NCI-H345 treated with DMSO at 0.1 percent for 48 hours (cell line): ENCODE measurements at regions not wholly inside any gene's neighbourhood (a gene's known extent, or its start where the extent isn't known, plus 50 kb on each side); places are given as distances from the start of the nearest gene placed in this dataset.

Experiments used
- DNase-seq: peaks from one replicate; lab custom pipeline; 2025; ENCODE audit not compliant: unreplicated experiment; lab: John Stamatoyannopoulos, UW

GRCh38 chr3:182052332-182052731, 340.6 kb downstream of the SOX2 start:
- DNase-seq, result no peak

- DNase-seq, result no peak
These were observed 341.0 kb downstream of the SOX2 start for GRCh38 chr3:182052757-182053156.

GRCh38 chr3:182058488-182058887, 346.8 kb downstream of the SOX2 start:
- no peak for DNase-seq

- DNase-seq, result no peak
These were observed 352.0 kb downstream of the SOX2 start for GRCh38 chr3:182063742-182064141.

GRCh38 chr3:182067423-182067822, 355.7 kb downstream of the SOX2 start:
- DNase-seq, result no peak

GRCh38 chr3:182078316-182078715, 366.6 kb downstream of the SOX2 start:
- no peak for DNase-seq

GRCh38 chr3:182078929-182079328, 367.2 kb downstream of the SOX2 start:
- DNase-seq, result no peak

GRCh38 chr3:182081096-182081495, 369.4 kb downstream of the SOX2 start:
- DNase-seq, result no peak

GRCh38 chr3:182083112-182083511, 371.4 kb downstream of the SOX2 start:
- DNase-seq, result no peak

- peak; percentile 33 for DNase-seq
These were observed 381.0 kb downstream of the SOX2 start for GRCh38 chr3:182092662-182093262.

GRCh38 chr3:182094321-182094720, 382.6 kb downstream of the SOX2 start:
- DNase-seq, result no peak

- DNase-seq, result no peak
These were observed 393.2 kb downstream of the SOX2 start for GRCh38 chr3:182104881-182105280.

- no peak for DNase-seq
These were observed 394.1 kb downstream of the SOX2 start for GRCh38 chr3:182105875-182106274.

GRCh38 chr3:182108371-182108770, 396.6 kb downstream of the SOX2 start:
- DNase-seq, result no peak

- DNase-seq, result no peak
These were observed 400.2 kb downstream of the SOX2 start for GRCh38 chr3:182111967-182112366.

GRCh38 chr3:182115328-182116015, 403.7 kb downstream of the SOX2 start:
- no peak for DNase-seq

- no peak for DNase-seq
These were observed 404.7 kb downstream of the SOX2 start for GRCh38 chr3:182116386-182116785.

- no peak for DNase-seq
These were observed 405.4 kb downstream of the SOX2 start for GRCh38 chr3:182117131-182117530.

- DNase-seq, result peak; percentile 98
These were observed 405.9 kb downstream of the SOX2 start for GRCh38 chr3:182117583-182117982.

GRCh38 chr3:182118066-182118465, 406.3 kb downstream of the SOX2 start:
- DNase-seq, result no peak

- DNase-seq, result no peak
These were observed 409.7 kb downstream of the SOX2 start for GRCh38 chr3:182121401-182121800.

GRCh38 chr3:182122779-182123178, 411.1 kb downstream of the SOX2 start:
- no peak for DNase-seq

GRCh38 chr3:182124187-182124586, 412.5 kb downstream of the SOX2 start:
- no peak for DNase-seq
